ENCODE measurements at regions not wholly inside any gene's neighbourhood (a gene's known extent, or its start where the extent isn't known, plus 50 kb on each side); places are given as distances from the start of the nearest gene placed in this dataset.

DNA sequence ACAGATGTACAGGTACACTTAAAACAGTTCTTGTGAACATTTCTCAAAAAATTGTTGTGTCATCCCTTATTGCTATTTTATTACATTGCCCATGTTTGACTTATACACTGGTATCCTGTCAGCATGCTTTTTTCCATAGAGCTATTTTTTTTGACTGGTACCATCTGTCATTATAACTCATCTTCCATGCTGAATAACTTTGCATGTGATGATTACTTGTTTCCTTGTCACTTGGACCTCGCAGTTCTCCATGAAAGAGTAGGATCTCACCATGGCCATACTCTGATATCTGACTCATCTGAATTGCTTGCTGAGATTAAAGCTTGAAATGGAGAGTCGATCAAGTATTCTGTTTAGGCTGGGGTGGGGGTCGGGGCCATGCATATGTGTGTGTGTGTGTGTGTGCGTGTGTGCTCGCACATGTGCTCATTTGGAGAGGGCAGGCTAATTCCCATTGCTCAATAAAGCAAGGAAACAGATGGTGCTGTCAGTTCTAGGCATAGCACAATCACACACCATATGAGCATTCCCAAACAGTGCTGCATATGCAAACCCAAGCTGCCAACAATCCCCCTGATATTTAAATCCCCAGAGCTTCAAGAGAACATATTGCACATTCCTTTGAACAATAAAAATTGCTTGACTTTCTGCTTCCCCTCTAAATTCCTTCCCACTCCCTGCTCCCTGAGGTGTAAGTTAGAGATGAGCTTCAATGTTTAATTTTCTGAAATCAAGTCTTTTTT is 62.9 kb downstream of the NHLRC3 start:
- DNase-seq, result no peak

DNA sequence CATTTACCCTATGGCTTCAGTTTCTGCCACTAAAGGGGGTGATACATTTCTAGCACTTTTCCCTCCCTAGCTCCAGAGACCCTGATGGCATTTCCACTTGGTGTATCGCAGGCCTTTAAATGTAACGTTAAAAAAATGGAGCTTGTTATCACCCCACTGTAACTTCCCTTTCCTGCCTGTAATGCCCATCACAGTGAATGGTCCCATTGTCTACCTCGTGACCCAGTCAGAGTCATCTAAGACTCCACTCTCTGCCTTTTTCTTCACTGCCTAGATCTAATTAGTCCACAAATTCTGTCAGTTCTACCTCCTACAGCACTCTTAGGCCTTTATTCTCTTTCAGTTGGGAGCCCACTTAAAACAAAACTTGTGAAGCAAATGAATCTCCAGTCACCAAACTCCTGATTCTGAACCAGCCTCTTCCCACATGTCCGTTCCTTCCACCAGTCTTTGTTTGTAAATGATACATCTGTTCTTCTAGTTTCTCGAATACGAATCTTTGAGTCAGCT is 64.8 kb downstream of the NHLRC3 start:
- no peak for DNase-seq

DNA sequence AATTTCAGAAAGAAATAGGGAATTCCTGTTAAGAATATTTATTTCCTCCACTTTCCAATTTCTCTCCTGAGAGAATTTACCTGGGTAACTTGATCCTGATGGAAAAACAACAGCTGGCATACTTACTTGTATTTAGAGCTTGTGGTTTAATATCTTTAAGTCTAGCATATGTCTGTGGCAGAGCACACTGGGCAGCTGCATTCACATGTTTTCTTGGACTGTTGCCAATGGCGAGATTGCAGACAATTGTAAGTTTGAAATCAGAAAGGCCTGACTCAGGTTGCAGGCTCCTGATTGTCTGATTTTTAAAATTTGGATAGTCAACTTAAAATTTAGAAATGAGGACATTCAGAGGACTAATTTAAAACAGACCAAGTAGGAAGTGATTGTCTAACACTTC is 66.9 kb downstream of the NHLRC3 start:
- no peak for DNase-seq

DNA sequence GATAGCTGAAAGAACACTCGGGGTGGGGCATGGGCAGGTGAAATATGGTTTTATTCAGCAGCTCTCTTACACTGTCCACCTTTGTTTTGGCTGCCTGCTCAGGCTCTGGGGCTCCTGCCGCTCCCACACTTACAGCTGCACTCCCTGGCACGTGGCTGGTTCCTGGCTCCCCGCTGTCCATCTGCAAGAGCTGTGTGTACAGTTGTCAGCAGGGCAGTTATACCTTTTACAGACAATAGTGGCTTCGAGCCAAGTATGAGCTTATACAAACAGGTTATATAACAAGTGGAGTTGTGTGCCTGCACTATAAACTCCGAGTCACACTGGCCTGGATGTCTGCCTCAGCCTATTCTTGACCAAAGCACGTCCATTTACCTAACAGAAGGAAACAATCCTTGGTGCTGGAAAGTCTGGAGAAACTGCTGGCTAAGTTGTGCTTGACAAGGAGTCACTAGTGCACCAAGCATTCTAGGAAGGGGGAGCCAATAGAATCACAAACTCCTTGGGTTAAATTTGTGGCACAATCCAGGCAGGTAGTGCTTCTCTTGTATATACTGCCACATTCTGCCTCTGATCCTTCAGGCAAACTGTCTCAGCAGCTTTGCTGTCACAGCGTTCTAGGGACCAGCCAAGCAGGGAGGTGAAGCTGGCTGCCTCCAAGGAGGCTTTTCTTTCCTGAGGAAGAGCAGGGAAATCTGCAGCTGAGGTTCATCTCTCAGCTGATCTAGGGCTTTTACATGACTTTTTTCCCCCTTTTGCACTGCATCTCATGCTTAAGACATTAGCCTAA is 68.2 kb downstream of the NHLRC3 start:
- DNase-seq, result no peak

DNA sequence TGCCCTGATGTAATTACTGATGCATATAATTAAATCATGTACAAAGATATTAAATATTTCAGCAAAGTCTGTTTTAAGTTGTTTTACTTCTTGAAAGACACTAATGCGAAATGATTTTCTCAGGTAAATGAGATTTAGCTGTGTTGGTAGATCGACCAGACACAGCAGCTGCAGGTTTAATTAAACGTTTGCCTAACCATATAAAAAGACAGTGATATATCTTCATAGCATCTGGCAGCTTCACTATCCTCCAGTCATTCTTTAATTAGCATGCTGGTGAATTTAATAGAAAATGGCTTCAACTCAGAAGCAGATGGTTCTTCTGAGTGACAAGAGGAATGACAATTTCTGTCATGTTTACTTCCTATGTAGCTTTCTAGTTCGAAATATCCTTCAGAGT is 69.3 kb downstream of the NHLRC3 start:
- DNase-seq, result no peak

DNA sequence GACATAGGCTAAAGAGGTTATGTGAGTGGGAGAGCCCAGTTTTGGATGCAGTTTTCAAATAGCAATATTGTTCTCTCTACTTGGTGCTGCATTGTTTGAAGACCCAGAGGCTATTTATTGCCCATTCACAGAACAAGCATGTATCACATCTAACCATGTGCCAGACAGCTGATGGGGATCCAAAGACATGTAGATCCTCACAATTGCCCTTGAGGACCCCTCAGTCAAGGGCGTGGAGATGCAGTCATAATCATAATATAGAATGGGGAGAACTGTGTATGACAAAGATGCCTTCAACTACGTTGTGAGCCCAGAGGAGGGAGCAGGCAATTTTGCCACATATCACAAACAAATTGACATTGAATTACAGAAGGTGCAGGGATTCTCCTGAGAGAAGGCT is 70.5 kb downstream of the NHLRC3 start:
- DNase-seq, result no peak

DNA sequence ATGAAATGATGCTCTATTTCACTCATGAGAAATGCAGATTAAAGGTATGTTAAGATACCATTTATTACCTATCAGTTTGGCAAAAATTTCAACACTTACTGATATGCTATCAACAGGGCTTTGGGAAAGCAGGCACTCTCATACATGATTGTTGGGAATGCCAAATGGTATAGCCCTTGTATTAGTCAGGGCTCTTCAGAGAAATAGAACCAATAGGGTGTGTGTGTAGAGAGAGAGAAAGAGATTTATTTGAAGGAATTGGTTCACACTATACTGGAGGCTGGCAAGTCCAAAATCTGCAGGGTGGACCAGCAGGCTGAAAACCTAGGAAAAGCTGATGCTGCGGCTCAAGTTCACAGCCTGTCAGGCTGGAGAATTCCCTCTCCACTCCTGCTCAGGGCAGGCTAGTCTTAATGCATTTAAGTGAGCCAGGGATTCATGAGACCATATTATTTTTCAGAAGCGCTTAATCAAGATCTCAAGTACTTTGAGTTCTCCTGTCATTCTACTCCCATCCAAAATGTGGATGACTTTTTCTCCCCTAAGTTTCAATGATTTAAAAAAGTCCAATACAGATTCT is 72.4 kb downstream of the NHLRC3 start:
- no peak for DNase-seq

DNA sequence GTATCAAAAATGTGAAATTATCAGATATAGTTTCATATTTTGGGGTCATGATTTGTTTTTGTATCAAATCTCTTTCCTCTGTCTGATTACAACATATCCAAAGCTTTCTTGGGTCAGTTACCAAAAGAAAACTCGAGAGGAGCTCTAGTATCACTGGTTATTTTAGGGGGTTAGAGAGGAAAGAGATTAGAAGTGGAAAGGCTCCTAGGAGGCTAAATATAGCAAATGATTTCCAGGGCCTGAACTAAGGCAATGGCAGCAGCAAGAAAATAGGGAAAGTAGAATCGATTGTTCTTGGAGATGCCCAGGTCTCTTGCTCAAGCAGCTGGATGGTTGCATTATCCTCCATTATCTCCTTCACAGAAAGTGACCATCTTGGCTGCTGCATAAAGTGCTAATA is 72.9 kb downstream of the NHLRC3 start:
- no peak for DNase-seq

DNA sequence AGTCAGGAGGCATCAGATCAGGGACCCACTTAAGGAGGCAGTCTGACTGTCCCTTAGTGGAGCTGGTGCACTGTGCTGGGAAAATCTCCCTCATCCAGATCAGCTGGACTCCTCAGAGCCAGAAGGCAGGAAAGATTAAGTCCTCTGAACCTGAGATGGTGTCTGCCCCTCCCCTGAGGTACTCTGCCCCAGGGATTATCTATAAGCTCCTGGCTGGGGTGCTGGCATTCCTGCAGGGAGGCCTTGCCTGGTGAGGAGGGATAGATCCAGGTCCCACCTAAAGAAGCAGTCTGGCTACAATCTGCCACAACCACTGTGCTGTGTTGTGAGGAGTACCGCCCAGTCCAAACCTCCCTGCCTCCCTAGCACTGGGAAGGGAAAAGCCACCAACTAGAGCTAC is 81.2 kb downstream of the NHLRC3 start:
- DNase-seq, result no peak

DNA sequence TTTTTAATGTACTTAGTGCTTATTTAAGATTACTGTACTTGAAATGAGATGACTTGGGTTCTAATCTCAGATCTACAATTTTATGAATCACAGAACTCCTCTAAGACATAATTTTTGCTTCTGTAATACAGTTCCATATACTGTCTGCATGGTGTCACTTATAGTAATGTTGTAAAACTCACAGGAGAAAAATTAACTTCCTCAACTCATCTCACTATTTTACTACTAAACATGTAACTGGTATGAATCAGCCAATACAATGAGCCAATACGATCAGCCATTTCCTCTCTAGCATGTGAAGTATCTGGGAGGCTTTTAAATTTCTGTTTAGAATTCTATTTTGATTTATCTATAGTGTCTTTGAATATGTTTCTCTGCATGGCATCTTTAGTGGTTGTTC is 85.3 kb downstream of the NHLRC3 start:
- no peak for DNase-seq

DNA sequence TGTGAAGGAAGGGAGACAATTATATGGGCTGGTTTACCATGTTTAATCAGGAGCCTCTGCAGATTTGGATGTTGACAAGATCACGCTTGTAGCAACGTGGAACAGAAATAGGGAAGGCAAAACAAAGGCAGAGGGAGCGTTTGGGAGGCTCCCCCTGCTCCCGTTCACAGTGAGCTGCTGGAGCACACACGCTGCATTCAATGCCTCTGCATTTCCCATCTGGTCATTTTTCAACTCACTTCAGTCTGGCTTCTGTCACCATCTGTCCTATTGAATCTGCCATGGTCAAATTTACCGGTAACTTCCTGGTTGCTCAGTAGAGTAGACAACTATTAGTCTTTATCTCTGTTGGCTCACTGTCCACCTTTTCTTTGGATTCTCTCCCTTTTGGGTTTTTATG is 91.0 kb downstream of the NHLRC3 start:
- no peak for DNase-seq

DNA sequence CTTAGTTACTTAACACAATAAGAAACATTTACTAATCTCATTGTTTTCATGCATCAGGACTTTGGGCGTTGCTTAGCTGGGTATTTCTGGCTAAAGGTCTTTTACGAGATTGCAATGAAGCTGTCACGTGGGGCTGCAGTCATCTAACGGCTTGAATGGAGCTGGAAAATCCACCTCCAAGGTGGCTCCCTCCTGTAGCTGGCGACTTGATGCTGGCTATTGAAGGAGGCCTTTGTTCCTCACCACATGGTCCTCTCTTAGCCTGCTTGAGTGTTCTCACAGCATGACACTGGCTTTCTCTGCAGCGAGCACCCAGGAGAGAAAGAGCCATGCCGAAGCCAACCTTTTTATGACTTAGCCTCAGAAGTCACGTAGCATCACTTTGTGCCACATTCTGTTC is 92.0 kb downstream of the NHLRC3 start:
- DNase-seq, result no peak

DNA sequence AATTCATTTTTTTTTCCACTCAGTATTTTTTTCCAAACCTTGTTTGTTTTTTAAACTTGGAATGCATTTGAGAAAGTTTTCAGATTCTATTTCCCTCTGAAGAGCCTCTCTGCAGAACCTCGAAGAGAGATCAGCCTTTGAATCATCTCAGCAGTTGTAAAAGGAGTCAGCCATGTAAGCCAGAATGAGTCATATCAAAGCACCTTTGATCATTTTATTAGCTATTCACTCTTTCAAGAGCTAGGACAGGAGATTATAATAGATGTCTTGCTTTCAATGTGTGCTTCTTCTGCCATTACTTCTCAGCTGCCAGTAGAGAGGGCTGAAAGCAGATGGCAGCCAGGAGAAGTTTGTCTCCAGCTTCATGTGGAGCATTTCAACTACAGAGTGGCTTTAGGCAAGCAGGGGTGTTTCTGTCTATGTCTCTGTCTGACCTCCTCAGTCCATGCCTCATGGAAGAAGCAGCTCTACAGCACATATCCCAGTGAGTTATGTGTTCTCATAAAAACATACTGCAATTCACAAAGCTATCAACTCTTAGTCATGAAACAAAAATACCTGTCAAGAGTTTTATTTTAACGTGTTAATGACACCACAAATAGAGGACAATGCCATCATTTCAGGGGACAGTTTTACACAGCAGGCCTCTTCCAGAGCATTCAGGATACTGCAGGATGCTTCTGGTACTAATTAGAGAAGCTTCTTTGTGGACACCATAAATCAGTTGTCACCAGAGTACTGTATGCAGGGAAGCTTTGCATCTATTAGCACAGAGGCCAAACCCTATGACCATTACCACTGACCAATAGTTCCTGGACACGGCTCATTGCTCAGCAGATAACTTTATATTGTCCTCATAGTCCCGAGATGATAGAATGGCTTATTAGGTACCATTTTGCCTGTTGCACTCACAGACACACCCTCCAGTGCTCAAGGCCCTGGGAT is 94.3 kb downstream of the NHLRC3 start:
- DNase-seq, result no peak

DNA sequence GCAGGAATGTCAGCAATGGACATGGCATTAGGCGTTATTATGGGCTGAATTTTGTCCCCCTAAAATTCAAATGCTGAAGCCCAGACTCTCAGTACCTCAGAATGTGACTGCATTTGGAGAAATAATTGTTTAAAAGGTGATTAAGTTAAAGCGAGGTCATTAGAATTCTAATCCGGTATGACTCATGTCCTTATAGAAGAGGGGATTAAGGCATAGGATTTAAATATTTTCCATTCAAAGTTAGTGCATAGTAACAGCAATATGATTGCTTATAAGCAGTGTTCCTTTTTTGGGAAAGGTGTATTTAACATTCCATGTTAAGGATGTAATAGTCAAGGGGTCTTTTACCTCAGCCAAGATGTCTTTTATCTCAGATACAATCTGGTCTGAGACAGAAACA is 95.5 kb downstream of the NHLRC3 start:
- DNase-seq, result no peak

DNA sequence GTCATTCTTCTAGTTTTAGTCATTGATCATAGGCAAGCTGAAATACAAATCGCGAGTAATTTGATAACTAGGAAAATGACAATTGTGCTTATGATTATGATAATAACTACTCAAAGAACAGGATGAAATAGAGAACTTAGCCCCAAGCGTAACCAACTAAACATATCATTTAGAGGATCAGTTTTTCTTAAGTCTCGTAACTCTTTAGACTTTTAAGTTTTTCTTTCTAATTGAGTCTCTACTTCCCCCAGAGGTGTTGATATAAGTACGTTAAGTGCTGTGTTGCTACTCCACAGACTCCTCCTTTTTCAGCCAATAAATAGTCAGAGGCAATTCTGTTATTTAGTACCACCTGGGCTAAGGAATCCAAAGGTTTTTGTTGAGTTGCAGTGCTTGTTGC is 96.3 kb downstream of the NHLRC3 start:
- DNase-seq, result no peak

DNA sequence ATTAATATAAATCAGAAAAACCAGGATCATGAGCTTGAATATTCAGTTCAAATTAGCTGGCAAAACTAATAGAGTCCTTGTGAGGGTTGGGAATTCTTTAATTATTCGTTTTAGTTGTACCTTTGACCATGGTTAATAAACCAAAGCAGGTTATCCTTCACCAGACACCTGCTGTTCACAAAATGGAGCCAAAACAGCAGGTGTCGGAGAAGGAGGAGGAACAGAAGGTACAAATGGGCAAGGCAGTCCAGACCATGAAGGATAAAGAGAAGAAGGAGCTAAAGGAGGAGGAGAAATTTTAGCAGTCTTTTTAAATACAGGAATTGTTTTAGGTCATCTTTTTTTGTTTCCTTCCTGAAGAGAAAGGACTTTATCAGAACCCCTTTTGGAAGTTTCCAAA is 106.1 kb downstream of the NHLRC3 start:
- DNase-seq, result no peak

DNA sequence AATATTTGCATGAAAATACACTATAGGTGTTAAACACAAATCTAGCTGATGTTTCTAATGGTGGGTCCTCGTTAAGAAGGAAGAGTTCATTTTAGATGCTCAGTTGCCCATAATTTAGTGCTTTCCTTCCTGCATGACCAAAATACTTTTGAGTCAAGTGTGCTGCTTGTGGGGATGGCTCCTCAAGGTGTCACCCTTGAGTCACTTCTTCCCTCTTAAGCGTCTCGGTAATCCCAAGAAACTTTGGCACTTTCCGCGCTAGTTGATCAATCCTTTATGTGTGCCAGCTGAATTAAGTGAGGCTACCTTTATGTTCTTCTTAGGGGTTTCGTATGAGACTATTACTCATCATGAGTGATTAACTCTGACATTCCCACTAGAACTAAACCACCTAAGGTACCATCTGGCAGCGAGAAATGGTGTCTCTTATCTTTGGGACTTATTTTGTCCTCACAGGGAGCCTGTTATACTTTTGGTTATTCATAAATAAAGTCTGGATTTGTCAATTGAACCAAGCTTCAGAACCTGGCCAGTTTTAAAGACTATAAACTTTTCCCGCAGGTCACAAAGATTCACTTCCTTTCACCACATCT is 106.8 kb downstream of the NHLRC3 start:
- DNase-seq, result peak; percentile 12 to 43

DNA sequence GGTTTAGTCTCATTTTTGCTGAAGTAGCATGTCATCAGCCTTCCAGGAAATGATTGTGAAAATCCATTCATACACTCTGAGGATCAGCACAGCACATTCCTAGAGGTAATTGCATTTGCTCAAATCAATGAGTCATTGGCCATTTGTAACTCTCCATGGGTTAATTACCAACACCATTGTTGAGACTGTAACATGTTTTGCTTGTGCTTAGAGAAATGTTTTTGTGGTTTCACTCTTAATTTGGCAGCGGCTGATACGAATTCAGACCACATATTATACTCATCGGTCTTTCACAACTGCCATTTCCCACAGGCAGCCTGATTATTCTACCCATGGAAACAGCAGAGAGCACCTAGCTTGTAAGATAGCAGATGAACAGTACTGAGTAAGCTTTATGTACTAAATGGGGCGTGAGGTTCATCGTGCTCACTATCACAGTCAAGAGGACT is 110.3 kb downstream of the NHLRC3 start:
- no peak for DNase-seq

DNA sequence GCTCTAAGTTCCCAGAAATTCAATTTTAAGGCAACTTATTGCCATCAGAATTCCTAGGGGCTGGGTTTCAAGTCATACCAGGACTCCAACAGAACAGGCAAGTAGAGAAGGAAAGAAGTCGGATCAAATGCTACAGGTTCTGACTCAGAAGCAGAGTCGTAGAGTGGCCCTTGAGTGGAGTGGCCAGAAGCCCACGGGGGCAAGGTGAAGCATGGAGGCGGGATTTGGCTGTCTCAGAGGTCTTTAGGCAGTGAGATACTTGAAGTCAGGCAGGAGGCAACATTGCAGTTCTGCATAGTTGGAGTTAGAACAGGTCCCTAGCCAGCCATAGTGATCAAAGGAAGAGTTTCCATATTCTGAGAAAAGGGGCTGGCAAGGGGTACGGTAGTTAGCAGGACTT is 111.6 kb downstream of the NHLRC3 start:
- DNase-seq, result no peak

DNA sequence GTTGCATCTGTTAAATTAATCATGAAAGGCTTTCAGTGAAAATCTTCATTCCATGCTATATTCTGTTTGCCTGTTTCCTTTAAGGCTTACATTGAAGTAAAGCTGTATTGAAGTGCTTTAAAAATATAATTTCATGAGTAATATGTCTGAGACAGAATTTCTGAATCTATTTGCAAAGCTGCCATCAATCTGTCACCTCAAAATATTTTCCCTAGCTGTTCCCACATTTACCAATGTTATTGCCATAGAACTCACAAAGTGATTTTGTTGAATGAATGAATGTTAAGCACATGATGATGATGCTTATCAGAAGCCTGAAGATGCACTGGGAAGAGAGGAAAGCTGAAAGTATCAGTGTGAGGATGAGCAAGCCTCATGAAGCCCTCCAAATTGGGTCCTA is 115.8 kb downstream of the NHLRC3 start:
- no peak for DNase-seq

DNA sequence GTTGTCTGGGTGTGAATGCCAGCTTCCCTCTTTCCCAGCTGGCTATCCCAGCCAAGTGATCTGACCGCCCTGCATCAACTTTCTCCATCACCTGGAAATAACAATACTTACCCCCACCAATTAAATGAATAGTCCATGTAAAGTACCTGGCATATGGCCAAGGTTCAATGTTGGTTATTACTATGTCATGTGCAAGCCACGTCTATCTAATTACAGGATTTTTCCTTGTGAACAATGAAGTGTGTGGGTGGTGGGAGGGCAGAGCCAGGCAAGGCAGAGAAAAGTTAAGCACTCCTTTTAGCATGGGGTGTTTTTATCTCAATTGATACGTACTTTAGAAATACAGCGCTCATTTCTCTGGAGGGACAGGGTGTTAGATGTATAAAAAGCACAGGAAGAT is 121.1 kb downstream of the NHLRC3 start:
- no peak for DNase-seq

DNA sequence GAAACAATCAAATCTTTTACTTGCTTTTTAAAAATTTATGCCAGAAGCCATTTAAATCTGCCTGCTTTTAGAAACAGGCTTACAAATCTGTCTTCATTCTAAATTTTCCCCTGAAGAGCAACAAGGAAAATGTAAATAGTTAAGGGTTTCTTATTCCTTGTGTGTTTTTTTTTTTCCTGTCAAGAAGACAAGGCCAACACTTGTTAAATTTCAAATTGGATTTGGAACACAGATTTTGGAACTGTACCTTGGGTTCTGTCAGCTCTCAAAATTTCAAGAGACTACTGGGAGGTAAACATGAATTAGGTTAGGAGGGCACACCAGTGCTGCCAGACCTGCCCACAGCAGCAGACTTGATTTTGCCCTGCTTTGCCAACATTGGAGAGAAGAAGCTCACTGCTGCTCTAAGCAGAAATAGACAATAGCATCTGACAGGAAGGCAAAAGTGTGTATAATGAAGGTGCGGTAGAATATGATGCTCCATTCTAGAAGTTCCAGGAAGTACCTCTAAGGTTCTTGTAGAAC is 121.7 kb downstream of the NHLRC3 start:
- no peak for DNase-seq

Measured in inflammatory macrophage treated with lipopolysaccharide for 1 hour (primary cell).